Osteocyte (in vitro differentiated cells): ENCODE measurements at regions not wholly inside any gene's neighbourhood (a gene's known extent, or its start where the extent isn't known, plus 50 kb on each side); places are given as distances from the start of the nearest gene placed in this dataset.

Experiments used
- DNase-seq: peaks from one replicate; pipeline ENCODE4 v3.0.0; 2021; ENCODE audit warnings: mixed read lengths; ENCODE audit not compliant: unreplicated experiment; ENCODE audit errors: extremely low spot score
- H3K27ac Mint-ChIP-seq: one replicate; pipeline ENCODE4 v1.8.0; 2021; ENCODE audit warnings: mild to moderate bottlenecking, mixed read lengths; ENCODE audit not compliant: unreplicated experiment
- H3K27me3 Mint-ChIP-seq: one replicate; pipeline ENCODE4 v1.8.0; 2021; ENCODE audit warnings: mixed read lengths; ENCODE audit not compliant: unreplicated experiment
- H3K36me3 Mint-ChIP-seq: one replicate; pipeline ENCODE4 v1.8.0; 2021; ENCODE audit warnings: mixed read lengths; ENCODE audit not compliant: unreplicated experiment
- H3K4me1 Mint-ChIP-seq: one replicate; pipeline ENCODE4 v1.8.0; 2021; ENCODE audit warnings: mixed read lengths; ENCODE audit not compliant: unreplicated experiment
- H3K4me3 Mint-ChIP-seq: one replicate; pipeline ENCODE4 v1.8.0; 2021; ENCODE audit warnings: mild to moderate bottlenecking, moderate library complexity, mixed read lengths; ENCODE audit not compliant: unreplicated experiment
- H3K9me3 Mint-ChIP-seq: one replicate; pipeline ENCODE4 v1.8.0; 2021; ENCODE audit warnings: mixed read lengths; ENCODE audit not compliant: unreplicated experiment
- TF ChIP-seq, protein P1 (sequence below): fragments of 200-600 bp; sonication (generic); IDR thresholded peaks from 2 replicates; pipeline ENCODE4 v1.5.0; 2021; ENCODE audit warnings: antibody characterized with exemption, mild to moderate bottlenecking, moderate library complexity

- Mint-ChIP-seq H3K27me3 (peaks cover 28% of the 10 kb centered on the region), H3K36me3 (no peaks in the 10 kb centered on the region)
- DNase-seq = no peak
Observed at GRCh38 chr22:22823131-22823810, 64.3 kb upstream of the IGLL5 start.

GRCh38 chr22:22824340-22825212, 63.0 kb upstream of the IGLL5 start:
- Mint-ChIP-seq H3K9me3 (no peaks in the 10 kb centered on the region), H3K27me3 (peaks cover 28% of the 10 kb centered on the region), H3K36me3 (no peaks in the 10 kb centered on the region), H3K27ac (no peak overlapping the region), H3K4me1 (no peaks in the 10 kb centered on the region), H3K4me3 (no peak overlapping the region)
- DNase-seq = no peak
- TF ChIP-seq, protein P1, sequence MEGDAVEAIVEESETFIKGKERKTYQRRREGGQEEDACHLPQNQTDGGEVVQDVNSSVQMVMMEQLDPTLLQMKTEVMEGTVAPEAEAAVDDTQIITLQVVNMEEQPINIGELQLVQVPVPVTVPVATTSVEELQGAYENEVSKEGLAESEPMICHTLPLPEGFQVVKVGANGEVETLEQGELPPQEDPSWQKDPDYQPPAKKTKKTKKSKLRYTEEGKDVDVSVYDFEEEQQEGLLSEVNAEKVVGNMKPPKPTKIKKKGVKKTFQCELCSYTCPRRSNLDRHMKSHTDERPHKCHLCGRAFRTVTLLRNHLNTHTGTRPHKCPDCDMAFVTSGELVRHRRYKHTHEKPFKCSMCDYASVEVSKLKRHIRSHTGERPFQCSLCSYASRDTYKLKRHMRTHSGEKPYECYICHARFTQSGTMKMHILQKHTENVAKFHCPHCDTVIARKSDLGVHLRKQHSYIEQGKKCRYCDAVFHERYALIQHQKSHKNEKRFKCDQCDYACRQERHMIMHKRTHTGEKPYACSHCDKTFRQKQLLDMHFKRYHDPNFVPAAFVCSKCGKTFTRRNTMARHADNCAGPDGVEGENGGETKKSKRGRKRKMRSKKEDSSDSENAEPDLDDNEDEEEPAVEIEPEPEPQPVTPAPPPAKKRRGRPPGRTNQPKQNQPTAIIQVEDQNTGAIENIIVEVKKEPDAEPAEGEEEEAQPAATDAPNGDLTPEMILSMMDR = no peak

More at GRCh38 chr22:22823131-22823810, 64.3 kb upstream of the IGLL5 start:
- no peaks in the 10 kb centered on the region for H3K4me1 Mint-ChIP-seq
- no peak overlapping the region for H3K27ac Mint-ChIP-seq
- no peak overlapping the region for H3K4me3 Mint-ChIP-seq
- H3K9me3 Mint-ChIP-seq = no peaks in the 10 kb centered on the region
- TF ChIP-seq, protein P1 = no peak

- H3K27me3 Mint-ChIP-seq = peaks cover 30% of the 10 kb centered on the region
- H3K4me1 Mint-ChIP-seq = no peaks in the 10 kb centered on the region
Observed at GRCh38 chr22:22825213-22825593, 62.4 kb upstream of the IGLL5 start.

GRCh38 chr22:22827187-22827939, 60.3 kb upstream of the IGLL5 start:
- peaks cover 34% of the 10 kb centered on the region for H3K27me3 Mint-ChIP-seq
- H3K36me3 Mint-ChIP-seq = no peaks in the 10 kb centered on the region
- H3K4me1 Mint-ChIP-seq = no peaks in the 10 kb centered on the region
- H3K9me3 Mint-ChIP-seq = peaks cover 7% of the 10 kb centered on the region
- TF ChIP-seq, protein P1 = no peak
- H3K27ac Mint-ChIP-seq = no peak overlapping the region
- no peak overlapping the region for H3K4me3 Mint-ChIP-seq
- no peak for DNase-seq

More at GRCh38 chr22:22825213-22825593, 62.4 kb upstream of the IGLL5 start:
- H3K9me3 Mint-ChIP-seq = no peaks in the 10 kb centered on the region
- no peak overlapping the region for H3K27ac Mint-ChIP-seq
- H3K4me3 Mint-ChIP-seq = no peak overlapping the region
- no peaks in the 10 kb centered on the region for H3K36me3 Mint-ChIP-seq
- TF ChIP-seq, protein P1 = no peak
- no peak for DNase-seq
